ENCODE measurements at regions not wholly inside any gene's neighbourhood (a gene's known extent, or its start where the extent isn't known, plus 50 kb on each side); places are given as distances from the start of the nearest gene placed in this dataset.

DNA sequence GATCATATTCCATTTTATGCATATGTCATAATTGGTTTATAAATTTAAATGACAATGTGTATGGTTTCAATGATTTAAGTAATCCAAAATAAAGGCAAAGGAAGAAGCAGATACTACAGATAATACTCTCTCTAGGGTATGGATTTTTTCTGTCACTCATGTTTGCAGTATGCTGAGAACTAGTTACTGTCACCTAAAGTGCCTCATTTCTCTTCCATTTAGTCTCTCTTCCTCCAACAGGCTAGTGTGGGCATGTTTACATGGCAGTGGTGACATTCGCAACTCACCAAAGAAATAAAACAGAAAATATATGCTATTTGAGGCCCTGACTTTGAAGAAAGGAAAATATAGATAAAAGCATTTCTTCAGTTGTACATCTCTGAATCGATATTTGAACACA, 1460.4 kb upstream of the ZEB2 start:
- intact Hi-C loops (cut with DNase I): no loop called here
- no peak for DNase-seq
- peaks cover 0 to 9% of the 10 kb centered on the region in 2 donors for H3K4me1 ChIP-seq (replicated peaks in 1 of 2)
- no peaks in the 10 kb centered on the region for H3K9me3 ChIP-seq (replicated peaks in 1 of 3)
- H3K27me3 ChIP-seq: no peaks in the 10 kb centered on the region
- H3K27ac ChIP-seq: no peak overlapping the region
- no peak overlapping the region for H3K4me3 ChIP-seq
- TF ChIP-seq POLR2A (IDR thresholded peaks at IDR 0.05): no peak
- TF ChIP-seq, protein P1, sequence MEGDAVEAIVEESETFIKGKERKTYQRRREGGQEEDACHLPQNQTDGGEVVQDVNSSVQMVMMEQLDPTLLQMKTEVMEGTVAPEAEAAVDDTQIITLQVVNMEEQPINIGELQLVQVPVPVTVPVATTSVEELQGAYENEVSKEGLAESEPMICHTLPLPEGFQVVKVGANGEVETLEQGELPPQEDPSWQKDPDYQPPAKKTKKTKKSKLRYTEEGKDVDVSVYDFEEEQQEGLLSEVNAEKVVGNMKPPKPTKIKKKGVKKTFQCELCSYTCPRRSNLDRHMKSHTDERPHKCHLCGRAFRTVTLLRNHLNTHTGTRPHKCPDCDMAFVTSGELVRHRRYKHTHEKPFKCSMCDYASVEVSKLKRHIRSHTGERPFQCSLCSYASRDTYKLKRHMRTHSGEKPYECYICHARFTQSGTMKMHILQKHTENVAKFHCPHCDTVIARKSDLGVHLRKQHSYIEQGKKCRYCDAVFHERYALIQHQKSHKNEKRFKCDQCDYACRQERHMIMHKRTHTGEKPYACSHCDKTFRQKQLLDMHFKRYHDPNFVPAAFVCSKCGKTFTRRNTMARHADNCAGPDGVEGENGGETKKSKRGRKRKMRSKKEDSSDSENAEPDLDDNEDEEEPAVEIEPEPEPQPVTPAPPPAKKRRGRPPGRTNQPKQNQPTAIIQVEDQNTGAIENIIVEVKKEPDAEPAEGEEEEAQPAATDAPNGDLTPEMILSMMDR (IDR thresholded peaks at IDR 0.05): no peak
- WGBS, 4 donors: 84 to 89% (median 87%) methylated on average over 2 of the region's 2 CpGs
- no peaks in the 10 kb centered on the region for H3K36me3 ChIP-seq (replicated peaks in 1 of 2)

DNA sequence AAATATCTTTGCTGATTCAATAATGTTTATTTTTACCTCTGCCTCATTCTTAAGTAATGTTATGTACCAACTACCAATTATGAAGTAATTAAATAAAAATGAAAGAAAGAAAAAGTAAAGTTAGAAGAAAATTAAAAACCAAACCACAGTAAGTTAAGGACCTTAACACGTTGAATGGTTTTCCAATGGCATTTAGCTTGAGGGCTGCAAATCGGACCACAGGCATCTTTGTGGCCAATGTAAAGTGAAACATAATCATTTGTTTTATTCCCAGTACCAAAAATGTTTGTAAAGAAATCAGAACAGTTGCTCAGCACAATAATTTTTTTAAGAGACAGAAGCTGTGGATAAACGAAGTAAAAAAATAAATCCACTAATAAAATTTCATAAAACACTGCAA, 1455.5 kb upstream of the ZEB2 start:
- no peaks in the 10 kb centered on the region for H3K36me3 ChIP-seq (replicated peaks in 1 of 2)
- H3K9me3 ChIP-seq (replicated peaks in 1 of 3): no peaks in the 10 kb centered on the region
- no peak for DNase-seq
- no peaks in the 10 kb centered on the region for H3K27me3 ChIP-seq
- TF ChIP-seq, protein P1 (IDR thresholded peaks at IDR 0.05): no peak
- TF ChIP-seq POLR2A (IDR thresholded peaks at IDR 0.05): no peak
- H3K4me3 ChIP-seq: no peak overlapping the region
- 44 to 49% (median 44%) methylated on average over 3 of the region's 3 CpGs for WGBS, 4 donors
- H3K4me1 ChIP-seq (replicated peaks in 1 of 2): no peaks in the 10 kb centered on the region
- H3K27ac ChIP-seq: no peak overlapping the region
- intact Hi-C loops (cut with DNase I): no loop called here

DNA sequence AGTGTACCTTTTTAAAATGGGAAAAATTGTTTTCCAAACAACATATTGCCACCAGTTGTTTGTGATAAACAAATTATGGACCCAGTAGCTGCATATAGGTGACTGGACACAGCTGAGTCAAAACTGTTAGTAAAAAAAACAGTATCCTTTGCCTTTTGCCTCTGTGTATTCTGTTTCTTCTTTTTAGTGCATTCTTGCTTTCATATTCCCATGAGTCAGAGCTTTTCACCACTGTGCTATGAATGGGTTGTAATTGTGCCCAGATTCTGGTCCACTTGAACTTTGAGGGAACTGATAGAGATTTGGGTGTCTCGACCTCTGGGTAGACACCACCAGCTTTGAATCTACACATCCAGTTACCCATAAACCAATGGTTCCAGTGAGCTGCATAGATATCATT, 1441.9 kb upstream of the ZEB2 start:
- H3K27me3 ChIP-seq: no peaks in the 10 kb centered on the region
- intact Hi-C loops (cut with DNase I): no loop called here
- TF ChIP-seq, protein P1 (IDR thresholded peaks at IDR 0.05): no peak
- TF ChIP-seq POLR2A (IDR thresholded peaks at IDR 0.05): no peak
- H3K27ac ChIP-seq: no peak overlapping the region
- no peaks in the 10 kb centered on the region for H3K9me3 ChIP-seq (replicated peaks in 1 of 3)
- H3K4me3 ChIP-seq: no peak overlapping the region
- no peak for DNase-seq
- no peaks in the 10 kb centered on the region for H3K36me3 ChIP-seq (replicated peaks in 1 of 2)
- WGBS, 4 donors: 75 to 92% (median 81%) methylated on average over 1 of the region's 1 CpG
- H3K4me1 ChIP-seq (replicated peaks in 1 of 2): no peaks in the 10 kb centered on the region

DNA sequence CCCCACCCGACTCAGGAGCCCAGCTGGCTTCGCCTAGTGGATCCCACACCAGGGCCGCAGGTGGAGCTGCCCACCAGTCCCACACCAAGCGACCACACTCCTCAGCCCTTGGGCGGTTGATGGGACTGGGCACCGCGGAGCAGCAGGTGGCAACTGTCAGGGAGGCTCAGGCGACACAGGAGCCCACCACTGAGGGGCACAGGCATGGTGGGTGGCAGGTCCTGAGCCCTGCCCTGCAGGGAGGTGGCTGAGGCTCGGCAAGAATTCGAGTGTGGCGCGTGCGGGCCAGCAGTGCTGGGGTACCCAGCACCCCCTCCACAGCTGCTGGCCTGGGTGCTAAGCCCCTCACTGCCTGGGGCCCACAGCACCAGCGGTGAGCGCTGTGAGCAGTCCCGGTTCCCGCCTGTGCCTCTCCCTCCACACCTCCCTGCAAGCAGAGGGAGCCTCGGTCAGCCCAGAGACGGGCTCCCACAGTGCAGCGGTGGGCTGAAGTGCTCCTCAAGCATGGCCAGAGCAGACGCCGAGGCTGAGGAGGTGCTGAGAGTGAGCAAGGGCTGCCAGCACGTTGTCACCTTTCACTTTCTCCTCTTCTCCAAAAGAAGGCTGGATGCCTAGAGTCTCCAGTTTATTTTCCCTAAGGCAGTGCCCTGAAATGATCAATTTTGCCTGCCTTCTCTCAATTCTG, 1440.7 kb upstream of the ZEB2 start:
- Histone ChIP-seq H3K9me3 (replicated peaks in 1 of 3) (no peaks in the 10 kb centered on the region), H3K27me3 (no peaks in the 10 kb centered on the region), H3K4me3 (no peak overlapping the region), H3K27ac (no peak overlapping the region), H3K4me1 (replicated peaks in 1 of 2) (no peaks in the 10 kb centered on the region), H3K36me3 (replicated peaks in 1 of 2) (no peaks in the 10 kb centered on the region)
- 90 to 94% (median 91%) methylated on average over 10 to 23 of the region's 23 CpGs for WGBS, 4 donors
- no peak for DNase-seq
- intact Hi-C loops (cut with DNase I): no loop called here
- TF ChIP-seq, protein P1 (IDR thresholded peaks at IDR 0.05): no peak
- no peak for TF ChIP-seq POLR2A (IDR thresholded peaks at IDR 0.05)
